Activated naive CD8-positive, alpha-beta T cell treated with anti-CD3 and anti-CD28 coated beads for 36 hours (primary cell): ENCODE measurements at regions not wholly inside any gene's neighbourhood (a gene's known extent, or its start where the extent isn't known, plus 50 kb on each side); places are given as distances from the start of the nearest gene placed in this dataset.

Experiments
- DNase-seq: peaks from one replicate; pipeline ENCODE4 v3.0.0; 2021
- H3K27ac Mint-ChIP-seq: one replicate; pipeline ENCODE4 v1.8.0; 2022; ENCODE audit warnings: mild to moderate bottlenecking, moderate library complexity, mixed read lengths
- H3K27me3 Mint-ChIP-seq: one replicate; pipeline ENCODE4 v1.8.0; 2022; ENCODE audit warnings: mild to moderate bottlenecking, mixed read lengths
- H3K36me3 Mint-ChIP-seq: one replicate; pipeline ENCODE4 v1.8.0; 2021; ENCODE audit warnings: mild to moderate bottlenecking, mixed read lengths
- H3K4me1 Mint-ChIP-seq: one replicate; pipeline ENCODE4 v1.8.0; 2021; ENCODE audit warnings: mixed read lengths
- H3K4me3 Mint-ChIP-seq: one replicate; pipeline ENCODE4 v1.8.0; 2022; ENCODE audit warnings: mild to moderate bottlenecking, moderate library complexity, mixed read lengths
- H3K9me3 Mint-ChIP-seq: one replicate; pipeline ENCODE4 v1.8.0; 2022; ENCODE audit warnings: mixed read lengths

- Mint-ChIP-seq H3K27ac (no peak overlapping the region), H3K4me3 (no peak overlapping the region), H3K4me1 (no peaks in the 10 kb centered on the region), H3K36me3 (no peaks in the 10 kb centered on the region), H3K9me3 (no peaks in the 10 kb centered on the region), H3K27me3 (peaks cover 9% of the 10 kb centered on the region)
- no peak for DNase-seq
Observed at GRCh38 chr21:32974653-32975052, 51.1 kb upstream of the OLIG2 start.

DNA sequence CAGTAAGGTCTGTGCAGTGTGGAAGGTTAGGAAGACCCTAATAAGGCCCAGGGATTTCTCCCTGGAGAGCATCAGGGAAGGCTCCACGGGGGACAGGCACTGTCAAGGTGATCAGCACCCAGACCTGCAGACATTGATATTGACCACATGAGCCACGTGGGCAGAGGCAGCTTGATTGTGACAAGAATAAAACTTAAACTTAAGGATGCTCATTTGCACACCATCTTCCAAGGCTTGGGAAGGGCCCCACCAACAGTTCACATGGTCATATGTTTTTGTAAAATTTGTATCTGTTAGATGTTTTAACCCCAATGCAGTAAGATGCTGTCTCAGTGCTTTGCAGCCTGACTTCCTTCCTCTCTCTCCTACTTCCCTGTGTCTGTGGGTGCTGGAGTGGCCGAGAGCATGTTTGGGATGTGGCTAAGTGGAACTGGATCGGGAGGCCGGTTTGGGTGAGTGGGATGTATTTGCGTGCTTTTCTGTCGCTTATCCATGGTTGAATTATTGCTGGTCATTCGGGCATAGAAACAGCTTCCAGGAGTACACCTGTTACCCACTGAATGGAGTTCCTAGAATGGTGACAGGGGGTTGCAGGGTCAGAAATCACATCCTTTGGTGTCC, 49.8 kb upstream of the OLIG2 start:
- H3K27ac Mint-ChIP-seq = no peak overlapping the region

More for the DNA sequence above, 49.8 kb upstream of the OLIG2 start:
- no peaks in the 10 kb centered on the region for H3K36me3 Mint-ChIP-seq
- no peak overlapping the region for H3K4me3 Mint-ChIP-seq
- no peaks in the 10 kb centered on the region for H3K9me3 Mint-ChIP-seq
- H3K27me3 Mint-ChIP-seq = peaks cover 11% of the 10 kb centered on the region
- no peaks in the 10 kb centered on the region for H3K4me1 Mint-ChIP-seq
- no peak for DNase-seq
